HG02623 (cell line): ENCODE measurements at regions not wholly inside any gene's neighbourhood (a gene's known extent, or its start where the extent isn't known, plus 50 kb on each side); places are given as distances from the start of the nearest gene placed in this dataset.

Experiments
- ATAC-seq: cut with Tn5 transposase; IDR thresholded peaks from one replicate; pipeline ENCODE4 v1.9.1; 2021; ENCODE audit warnings: moderate library complexity; ENCODE audit not compliant: unreplicated experiment

DNA sequence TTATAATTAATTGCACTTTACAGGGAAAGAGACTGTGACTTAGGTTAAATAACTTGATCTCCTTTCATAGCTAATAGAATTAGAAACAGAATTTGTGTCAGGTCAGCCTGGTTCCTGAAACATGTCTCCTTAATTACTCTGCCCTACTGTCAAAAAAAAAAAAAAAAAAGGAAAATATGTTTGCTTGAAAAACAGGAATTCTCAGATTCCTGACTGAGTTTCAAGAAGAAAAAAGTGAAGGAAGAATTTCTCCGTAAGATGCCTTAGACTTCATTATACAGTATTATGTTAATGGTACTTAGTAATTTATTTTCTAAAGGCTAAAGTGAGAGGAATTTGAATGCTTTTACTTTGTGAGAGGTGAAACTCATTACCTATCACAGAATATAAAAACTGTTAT is 118.4 kb upstream of the REG3G start:
- no peak for ATAC-seq

GRCh38 chr2:78908973-78909372 is 116.5 kb upstream of the REG3G start:
- ATAC-seq = no peak

- ATAC-seq = no peak
Measured at GRCh38 chr2:78910376-78910775, 115.1 kb upstream of the REG3G start.

- no peak for ATAC-seq
Measured at GRCh38 chr2:78913257-78913656, 112.2 kb upstream of the REG3G start.

- ATAC-seq = no peak
Measured at GRCh38 chr2:78925258-78925657, 100.2 kb upstream of the REG3G start.

DNA sequence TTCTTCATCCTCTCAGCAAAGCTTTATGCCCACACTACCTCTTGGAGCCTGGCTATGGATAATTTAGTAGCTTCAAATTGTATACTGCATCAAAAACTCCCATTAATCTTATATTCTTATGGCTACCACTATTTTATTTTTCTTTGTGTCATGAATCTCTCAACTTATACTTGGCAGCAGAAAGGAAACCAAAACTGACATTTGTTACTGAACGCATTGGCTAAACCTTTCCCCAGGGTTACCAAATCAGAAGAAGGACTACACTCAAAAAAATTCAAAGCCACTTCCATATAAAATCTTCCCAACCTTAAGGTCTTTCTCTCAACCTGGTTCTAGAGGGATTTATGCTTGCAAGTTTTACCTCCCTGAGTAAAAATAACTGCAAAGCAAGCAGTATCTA is 97.0 kb upstream of the REG3G start:
- no peak for ATAC-seq

DNA sequence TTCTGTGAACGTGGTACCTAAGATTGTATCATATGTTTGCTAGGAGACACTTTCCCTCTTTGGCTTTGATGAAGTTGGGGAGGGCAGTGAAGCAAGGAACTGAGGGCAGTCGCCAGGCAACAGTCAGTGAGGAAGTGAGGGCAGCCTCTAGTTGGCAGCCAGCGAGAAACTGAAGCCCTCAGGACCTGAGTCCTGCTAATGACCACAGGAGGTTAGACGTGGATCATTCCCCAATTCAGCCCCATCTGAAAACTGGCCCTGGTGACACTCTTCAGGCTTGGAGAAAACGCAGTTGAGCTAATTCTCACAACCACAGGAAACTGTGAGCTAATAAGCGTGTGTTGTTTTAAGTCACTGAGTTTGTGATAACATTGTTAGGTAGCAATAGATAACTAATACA is 84.5 kb upstream of the REG3G start:
- no peak for ATAC-seq

DNA sequence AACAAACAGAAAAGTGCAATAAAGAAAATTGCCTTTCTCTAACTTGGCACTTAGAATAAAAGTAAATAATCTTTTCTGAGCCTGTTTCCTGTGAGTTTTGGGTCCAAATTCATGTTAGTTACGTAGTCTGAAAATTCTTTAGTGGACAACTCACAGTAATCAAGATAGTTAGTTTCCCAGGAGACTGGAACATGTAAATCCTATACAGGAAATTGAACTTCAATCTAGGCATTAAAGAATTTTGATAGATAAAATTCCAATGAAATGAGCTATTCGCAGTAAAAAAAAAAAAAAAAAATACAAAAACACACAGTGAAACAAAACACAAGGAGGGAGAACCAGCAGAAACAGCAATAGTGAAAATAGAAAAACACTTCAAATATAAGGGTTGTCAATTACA is 83.8 kb upstream of the REG3G start:
- no peak for ATAC-seq

DNA sequence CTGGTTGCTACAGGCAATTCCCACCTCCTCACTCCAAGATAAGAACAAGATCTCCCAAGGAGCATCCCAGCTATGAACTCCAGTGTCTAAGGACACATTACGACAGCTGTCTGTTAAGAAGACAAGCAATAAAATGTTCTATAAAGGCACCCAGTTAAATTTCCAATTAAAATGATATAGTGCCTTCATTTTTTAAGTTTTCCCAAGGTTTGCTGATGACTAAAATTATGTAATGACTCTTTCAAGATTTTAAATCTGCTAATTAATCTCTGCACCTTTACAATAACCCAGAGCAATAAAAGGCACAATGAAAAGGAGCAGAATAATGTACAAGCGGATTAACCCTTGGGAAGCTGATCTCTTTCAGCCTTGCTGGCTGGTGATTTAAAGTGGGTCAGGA is 61.6 kb upstream of the REG3G start:
- ATAC-seq = no peak

DNA sequence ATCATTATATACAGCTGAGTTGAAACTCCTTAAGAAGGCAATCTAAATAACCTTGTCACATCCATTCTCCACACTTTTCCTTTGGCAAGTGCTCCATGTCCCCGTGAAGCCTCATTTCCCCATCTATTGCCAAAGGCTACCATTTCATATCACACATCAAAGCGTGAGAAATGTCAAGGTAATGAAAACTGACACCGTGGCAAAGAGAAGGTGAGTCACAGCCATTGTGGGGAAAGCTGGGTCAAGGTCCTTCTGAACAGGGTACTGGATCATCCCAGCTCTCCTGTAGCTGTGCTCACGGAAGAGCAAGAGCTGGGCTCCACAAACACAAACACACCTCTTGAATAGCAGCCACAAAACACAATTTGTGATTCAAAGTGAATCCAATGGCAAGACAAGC is 58.2 kb upstream of the REG3G start:
- no peak for ATAC-seq

- no peak for ATAC-seq
Measured at GRCh38 chr2:78973630-78974029, 51.9 kb upstream of the REG3G start.
